Fibroblast of lung (primary cell): ENCODE measurements at regions not wholly inside any gene's neighbourhood (a gene's known extent, or its start where the extent isn't known, plus 50 kb on each side); places are given as distances from the start of the nearest gene placed in this dataset.

Experiments
- EZH2 ChIP-seq: IDR thresholded peaks from 2 replicates; pipeline ENCODE4 v1.5.1; 2012; ENCODE audit warnings: low read length, control low read depth, mild to moderate bottlenecking; ENCODE audit errors: missing control alignments
- TF ChIP-seq, protein P1 (sequence below), 2 donors: IDR thresholded peaks in 1 of 2; conservative IDR thresholded peaks in 1 of 2; 1 replicate in 1 of 2; 2 replicates in 1 of 2; pipeline ENCODE4 v1.5.1; 2011 to 2012; ENCODE audit warnings: low read length in 2 of 2, control low read depth in 1 of 2, inconsistent platforms in 1 of 2, low read depth in 1 of 2, mild to moderate bottlenecking in 1 of 2

- TF ChIP-seq, protein P1, sequence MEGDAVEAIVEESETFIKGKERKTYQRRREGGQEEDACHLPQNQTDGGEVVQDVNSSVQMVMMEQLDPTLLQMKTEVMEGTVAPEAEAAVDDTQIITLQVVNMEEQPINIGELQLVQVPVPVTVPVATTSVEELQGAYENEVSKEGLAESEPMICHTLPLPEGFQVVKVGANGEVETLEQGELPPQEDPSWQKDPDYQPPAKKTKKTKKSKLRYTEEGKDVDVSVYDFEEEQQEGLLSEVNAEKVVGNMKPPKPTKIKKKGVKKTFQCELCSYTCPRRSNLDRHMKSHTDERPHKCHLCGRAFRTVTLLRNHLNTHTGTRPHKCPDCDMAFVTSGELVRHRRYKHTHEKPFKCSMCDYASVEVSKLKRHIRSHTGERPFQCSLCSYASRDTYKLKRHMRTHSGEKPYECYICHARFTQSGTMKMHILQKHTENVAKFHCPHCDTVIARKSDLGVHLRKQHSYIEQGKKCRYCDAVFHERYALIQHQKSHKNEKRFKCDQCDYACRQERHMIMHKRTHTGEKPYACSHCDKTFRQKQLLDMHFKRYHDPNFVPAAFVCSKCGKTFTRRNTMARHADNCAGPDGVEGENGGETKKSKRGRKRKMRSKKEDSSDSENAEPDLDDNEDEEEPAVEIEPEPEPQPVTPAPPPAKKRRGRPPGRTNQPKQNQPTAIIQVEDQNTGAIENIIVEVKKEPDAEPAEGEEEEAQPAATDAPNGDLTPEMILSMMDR (conservative IDR thresholded peaks at IDR 0.05 in 1 of 2, IDR thresholded peaks at IDR 0.05 in 1 of 2; ENCODE audit: low read depth in 1 of 2, low read length in 2 of 2) = no peak
- TF ChIP-seq EZH2 = no peak
Observed at GRCh38 chr6:2462831-2463230, 217.4 kb upstream of the GMDS start.
